ENCODE measurements at regions not wholly inside any gene's neighbourhood (a gene's known extent, or its start where the extent isn't known, plus 50 kb on each side); places are given as distances from the start of the nearest gene placed in this dataset.

- Histone ChIP-seq H3K27ac (ENCODE audit: low read depth, low read length) (no peak overlapping the region), H4K8ac (ENCODE audit: low read depth, low read length) (no peak overlapping the region), H3K14ac (ENCODE audit: low read length) (no peak overlapping the region), H3K23ac (ENCODE audit: low read length) (no peak overlapping the region), H3K4me2 (ENCODE audit: low read length) (no peak overlapping the region), H3K4ac (ENCODE audit: low read depth, low read length) (no peak overlapping the region), H3K79me2 (ENCODE audit: control insufficient read depth, insufficient read depth, low read length, poor library complexity) (no peaks in the 10 kb centered on the region), H3K4me1 (ENCODE audit: control insufficient read depth in 1 of 2, insufficient read depth in 2 of 2, low read length in 2 of 2) (peaks cover 2 to 10% of the 10 kb centered on the region in 2 experiments), H2BK120ac (ENCODE audit: insufficient read depth, low read length, poor library complexity) (no peak overlapping the region), H3K18ac (ENCODE audit: low read length) (no peak overlapping the region), H2BK12ac (ENCODE audit: low read length) (no peak overlapping the region), H4K91ac (ENCODE audit: low read depth, low read length) (no peak overlapping the region), H3K36me3 (ENCODE audit: control insufficient read depth in 1 of 2, insufficient read depth in 2 of 2, low read length in 2 of 2) (no peaks in the 10 kb centered on the region), H4K12ac (ENCODE audit: low read depth, low read length) (no peak overlapping the region), H2AFZ (ENCODE audit: insufficient read depth, low read length, poor library complexity) (no peak overlapping the region), H3K9me3 (ENCODE audit: insufficient read depth, low read depth, low read length) (peaks cover 12% of the 10 kb centered on the region), H3K79me1 (ENCODE audit: low read length) (no peaks in the 10 kb centered on the region), H3K27me3 (ENCODE audit: insufficient read depth, low read length) (no peaks in the 10 kb centered on the region), H3K9ac (ENCODE audit: low read length) (no peak overlapping the region), H3K4me3 (ENCODE audit: low read depth, low read length) (no peak overlapping the region), H2BK5ac (ENCODE audit: low read depth, low read length, poor library complexity) (no peak overlapping the region), H2AK5ac (ENCODE audit: low read length) (no peak overlapping the region)
- no peak for DNase-seq
- WGBS (ENCODE audit: extremely low coverage, insufficient coverage, insufficient read length) = no CpG with 5 or more reads among the region's 12 CpGs
Measured at GRCh38 chr6:170062915-170063241, 228.0 kb downstream of the DLL1 start.

GRCh38 chr6:170062209-170062914, 228.5 kb downstream of the DLL1 start:
- no peak overlapping the region for H2BK120ac ChIP-seq (ENCODE audit: insufficient read depth, low read length, poor library complexity)
- H3K36me3 ChIP-seq (ENCODE audit: control insufficient read depth in 1 of 2, insufficient read depth in 2 of 2, low read length in 2 of 2) = no peaks in the 10 kb centered on the region
- no peak overlapping the region for H2BK5ac ChIP-seq (ENCODE audit: low read depth, low read length, poor library complexity)
- no peak overlapping the region for H3K4me2 ChIP-seq (ENCODE audit: low read length)
- no peak overlapping the region for H2BK12ac ChIP-seq (ENCODE audit: low read length)
- no peak overlapping the region for H3K18ac ChIP-seq (ENCODE audit: low read length)
- H2AFZ ChIP-seq (ENCODE audit: insufficient read depth, low read length, poor library complexity) = no peak overlapping the region
- no peak for DNase-seq
- no peak overlapping the region for H3K14ac ChIP-seq (ENCODE audit: low read length)
- H3K79me1 ChIP-seq (ENCODE audit: low read length) = no peaks in the 10 kb centered on the region
- no peaks in the 10 kb centered on the region for H3K79me2 ChIP-seq (ENCODE audit: control insufficient read depth, insufficient read depth, low read length, poor library complexity)
- no peak overlapping the region for H4K8ac ChIP-seq (ENCODE audit: low read depth, low read length)
- H4K12ac ChIP-seq (ENCODE audit: low read depth, low read length) = no peak overlapping the region
- no peak overlapping the region for H3K4ac ChIP-seq (ENCODE audit: low read depth, low read length)
- peaks cover 2 to 10% of the 10 kb centered on the region in 2 experiments for H3K4me1 ChIP-seq (ENCODE audit: control insufficient read depth in 1 of 2, insufficient read depth in 2 of 2, low read length in 2 of 2)
- H3K9ac ChIP-seq (ENCODE audit: low read length) = no peak overlapping the region
- WGBS (ENCODE audit: extremely low coverage, insufficient coverage, insufficient read length) = no CpG with 5 or more reads among the region's 15 CpGs
- peaks cover 10% of the 10 kb centered on the region for H3K9me3 ChIP-seq (ENCODE audit: insufficient read depth, low read depth, low read length)
- no peak overlapping the region for H3K27ac ChIP-seq (ENCODE audit: low read depth, low read length)
- no peak overlapping the region for H2AK5ac ChIP-seq (ENCODE audit: low read length)
- peak overlapping the region; percentile 17 for H3K4me3 ChIP-seq (ENCODE audit: low read depth, low read length)
- no peaks in the 10 kb centered on the region for H3K27me3 ChIP-seq (ENCODE audit: insufficient read depth, low read length)
- H3K23ac ChIP-seq (ENCODE audit: low read length) = no peak overlapping the region
- no peak overlapping the region for H4K91ac ChIP-seq (ENCODE audit: low read depth, low read length)

GRCh38 chr6:170058878-170059485, 231.9 kb downstream of the DLL1 start:
- WGBS (ENCODE audit: extremely low coverage, insufficient coverage, insufficient read length) = no CpG with 5 or more reads among the region's 22 CpGs
- Histone ChIP-seq H3K79me1 (ENCODE audit: low read length) (no peaks in the 10 kb centered on the region), H3K23ac (ENCODE audit: low read length) (no peak overlapping the region)

GRCh38 chr6:170057961-170058877, 232.7 kb downstream of the DLL1 start:
- peaks cover 0 to 3% of the 10 kb centered on the region in 2 experiments for H3K4me1 ChIP-seq (ENCODE audit: control insufficient read depth in 1 of 2, insufficient read depth in 2 of 2, low read length in 2 of 2)
- H3K79me1 ChIP-seq (ENCODE audit: low read length) = no peaks in the 10 kb centered on the region
- no peak overlapping the region for H3K14ac ChIP-seq (ENCODE audit: low read length)
- DNase-seq = no peak
- no CpG with 5 or more reads among the region's 40 CpGs for WGBS (ENCODE audit: extremely low coverage, insufficient coverage, insufficient read length)
- H4K12ac ChIP-seq (ENCODE audit: low read depth, low read length) = no peak overlapping the region
- no peak overlapping the region for H3K27ac ChIP-seq (ENCODE audit: low read depth, low read length)
- no peak overlapping the region for H2BK12ac ChIP-seq (ENCODE audit: low read length)
- no peak overlapping the region for H2BK120ac ChIP-seq (ENCODE audit: insufficient read depth, low read length, poor library complexity)
- no peak overlapping the region for H3K4me2 ChIP-seq (ENCODE audit: low read length)
- H3K18ac ChIP-seq (ENCODE audit: low read length) = no peak overlapping the region
- no peak overlapping the region for H2AFZ ChIP-seq (ENCODE audit: insufficient read depth, low read length, poor library complexity)
- H3K4me3 ChIP-seq (ENCODE audit: low read depth, low read length) = no peak overlapping the region
- H4K8ac ChIP-seq (ENCODE audit: low read depth, low read length) = no peak overlapping the region
- no peak overlapping the region for H4K91ac ChIP-seq (ENCODE audit: low read depth, low read length)
- no peaks in the 10 kb centered on the region for H3K79me2 ChIP-seq (ENCODE audit: control insufficient read depth, insufficient read depth, low read length, poor library complexity)
- no peak overlapping the region for H3K23ac ChIP-seq (ENCODE audit: low read length)
- no peak overlapping the region for H2AK5ac ChIP-seq (ENCODE audit: low read length)
- H3K27me3 ChIP-seq (ENCODE audit: insufficient read depth, low read length) = no peaks in the 10 kb centered on the region
- H3K36me3 ChIP-seq (ENCODE audit: control insufficient read depth in 1 of 2, insufficient read depth in 2 of 2, low read length in 2 of 2) = no peaks in the 10 kb centered on the region
- H3K4ac ChIP-seq (ENCODE audit: low read depth, low read length) = no peak overlapping the region
- H3K9me3 ChIP-seq (ENCODE audit: insufficient read depth, low read depth, low read length) = peaks cover 3% of the 10 kb centered on the region
- no peak overlapping the region for H3K9ac ChIP-seq (ENCODE audit: low read length)
- no peak overlapping the region for H2BK5ac ChIP-seq (ENCODE audit: low read depth, low read length, poor library complexity)

More at GRCh38 chr6:170058878-170059485, 231.9 kb downstream of the DLL1 start:
- Histone ChIP-seq H3K36me3 (ENCODE audit: control insufficient read depth in 1 of 2, insufficient read depth in 2 of 2, low read length in 2 of 2) (no peaks in the 10 kb centered on the region), H3K18ac (ENCODE audit: low read length) (no peak overlapping the region), H3K27me3 (ENCODE audit: insufficient read depth, low read length) (no peaks in the 10 kb centered on the region), H3K4me1 (ENCODE audit: control insufficient read depth in 1 of 2, insufficient read depth in 2 of 2, low read length in 2 of 2) (peaks cover 1 to 5% of the 10 kb centered on the region in 2 experiments), H2AFZ (ENCODE audit: insufficient read depth, low read length, poor library complexity) (no peak overlapping the region), H4K91ac (ENCODE audit: low read depth, low read length) (no peak overlapping the region), H3K27ac (ENCODE audit: low read depth, low read length) (no peak overlapping the region), H3K4ac (ENCODE audit: low read depth, low read length) (no peak overlapping the region), H3K4me2 (ENCODE audit: low read length) (no peak overlapping the region), H3K9me3 (ENCODE audit: insufficient read depth, low read depth, low read length) (no peaks in the 10 kb centered on the region), H4K12ac (ENCODE audit: low read depth, low read length) (no peak overlapping the region), H2BK12ac (ENCODE audit: low read length) (no peak overlapping the region), H3K9ac (ENCODE audit: low read length) (no peak overlapping the region), H3K79me2 (ENCODE audit: control insufficient read depth, insufficient read depth, low read length, poor library complexity) (no peaks in the 10 kb centered on the region), H4K8ac (ENCODE audit: low read depth, low read length) (no peak overlapping the region), H3K14ac (ENCODE audit: low read length) (no peak overlapping the region), H2BK5ac (ENCODE audit: low read depth, low read length, poor library complexity) (no peak overlapping the region), H2BK120ac (ENCODE audit: insufficient read depth, low read length, poor library complexity) (no peak overlapping the region), H3K4me3 (ENCODE audit: low read depth, low read length) (no peak overlapping the region), H2AK5ac (ENCODE audit: low read length) (no peak overlapping the region)
- no peak for DNase-seq

Data from trophoblast cell (in vitro differentiated cells and primary cell).